HG03571 (cell line): ENCODE measurements at regions not wholly inside any gene's neighbourhood (a gene's known extent, or its start where the extent isn't known, plus 50 kb on each side); places are given as distances from the start of the nearest gene placed in this dataset.
"Not testable (repeated sequence)": the region's sequence is repeated elsewhere in the genome, so short reads cannot be mapped to it uniquely, and the experiment has no call there.

Experiments used
- ATAC-seq: cut with Tn5 transposase; IDR thresholded peaks from one replicate; pipeline ENCODE4 v1.9.1; 2021; ENCODE audit not compliant: unreplicated experiment

DNA sequence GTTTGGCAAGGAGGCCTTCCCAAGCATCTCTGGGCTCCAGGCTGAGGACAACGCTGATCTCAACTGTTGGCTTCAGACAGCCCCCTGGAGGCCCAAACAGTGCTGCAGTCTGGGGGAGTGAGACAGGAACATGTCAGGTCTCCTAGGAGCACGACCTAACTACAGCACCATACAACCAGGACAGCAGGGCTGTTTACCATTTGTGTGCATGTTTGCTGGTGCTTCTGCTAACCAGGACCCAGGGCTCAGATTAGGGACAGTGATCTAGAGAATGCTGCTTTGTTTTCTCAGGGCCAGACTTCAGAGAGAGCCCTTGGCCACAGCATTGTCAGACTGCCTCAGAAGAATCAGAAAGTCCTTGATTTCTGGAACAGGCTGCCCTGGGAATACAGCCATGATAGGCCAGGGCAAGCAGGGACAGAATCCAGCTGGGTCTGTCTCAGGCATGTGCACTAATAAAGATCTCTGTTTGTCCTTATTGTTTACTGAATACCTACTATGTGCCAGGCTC lies 126.5 kb downstream of the VPREB1 start:
- ATAC-seq: no peak

DNA sequence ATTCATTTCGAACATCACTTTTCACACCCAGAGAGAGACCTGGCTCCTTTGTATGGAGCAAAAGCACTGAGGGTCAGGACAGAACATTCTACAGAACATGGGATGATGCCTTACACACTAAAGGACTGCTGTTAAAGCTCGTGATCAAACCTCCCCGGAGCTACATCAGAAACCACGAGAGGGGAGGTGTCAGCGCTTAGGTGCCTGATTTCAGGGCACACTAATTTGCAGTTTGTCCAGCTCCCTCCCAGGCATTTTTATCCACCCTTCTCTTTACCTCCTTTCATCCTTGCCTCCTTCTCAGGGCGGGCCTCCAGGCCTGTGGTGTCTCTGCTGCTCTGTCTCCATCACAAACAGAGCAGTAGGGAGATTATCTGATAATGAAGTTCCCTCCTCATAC lies 127.5 kb downstream of the VPREB1 start:
- no peak for ATAC-seq

DNA sequence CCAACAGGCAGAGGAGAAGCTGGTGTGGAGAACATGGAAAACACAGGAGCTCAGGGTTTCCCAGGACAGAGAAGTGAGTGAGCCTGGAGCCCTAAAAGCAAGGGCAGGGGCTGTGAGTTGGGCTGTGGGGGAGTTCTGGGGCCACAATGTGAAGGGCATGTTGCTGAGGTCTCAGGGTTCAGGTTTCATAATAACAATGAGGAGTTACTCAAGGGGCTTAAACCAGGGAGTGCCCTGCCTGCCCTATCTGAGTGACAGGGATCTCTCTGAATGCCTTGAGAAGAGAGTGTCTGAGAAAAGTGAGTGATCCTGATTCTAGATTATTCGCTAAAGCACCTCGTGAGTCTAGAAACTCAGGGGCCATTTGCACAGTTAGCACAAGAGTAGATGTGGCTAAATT lies 129.6 kb downstream of the VPREB1 start:
- no peak for ATAC-seq

DNA sequence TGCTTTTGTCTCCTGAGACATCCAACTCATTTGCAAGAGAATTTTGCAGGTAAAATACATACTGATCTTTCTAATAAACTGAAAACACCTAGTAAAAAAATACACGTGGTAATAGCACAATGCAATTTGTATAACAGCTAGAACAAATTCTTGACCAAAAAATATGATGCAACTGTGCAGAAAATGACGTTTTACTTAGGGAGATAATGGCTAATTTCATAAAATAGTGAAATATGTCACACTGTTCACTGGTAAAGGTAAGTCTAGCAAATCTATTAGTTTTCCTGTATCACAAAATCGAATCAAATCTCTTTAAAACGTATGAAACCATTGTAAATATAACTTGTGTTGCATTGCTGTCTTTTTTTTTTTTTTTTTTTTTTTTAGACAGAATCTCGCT lies 130.0 kb downstream of the VPREB1 start:
- ATAC-seq: no peak

DNA sequence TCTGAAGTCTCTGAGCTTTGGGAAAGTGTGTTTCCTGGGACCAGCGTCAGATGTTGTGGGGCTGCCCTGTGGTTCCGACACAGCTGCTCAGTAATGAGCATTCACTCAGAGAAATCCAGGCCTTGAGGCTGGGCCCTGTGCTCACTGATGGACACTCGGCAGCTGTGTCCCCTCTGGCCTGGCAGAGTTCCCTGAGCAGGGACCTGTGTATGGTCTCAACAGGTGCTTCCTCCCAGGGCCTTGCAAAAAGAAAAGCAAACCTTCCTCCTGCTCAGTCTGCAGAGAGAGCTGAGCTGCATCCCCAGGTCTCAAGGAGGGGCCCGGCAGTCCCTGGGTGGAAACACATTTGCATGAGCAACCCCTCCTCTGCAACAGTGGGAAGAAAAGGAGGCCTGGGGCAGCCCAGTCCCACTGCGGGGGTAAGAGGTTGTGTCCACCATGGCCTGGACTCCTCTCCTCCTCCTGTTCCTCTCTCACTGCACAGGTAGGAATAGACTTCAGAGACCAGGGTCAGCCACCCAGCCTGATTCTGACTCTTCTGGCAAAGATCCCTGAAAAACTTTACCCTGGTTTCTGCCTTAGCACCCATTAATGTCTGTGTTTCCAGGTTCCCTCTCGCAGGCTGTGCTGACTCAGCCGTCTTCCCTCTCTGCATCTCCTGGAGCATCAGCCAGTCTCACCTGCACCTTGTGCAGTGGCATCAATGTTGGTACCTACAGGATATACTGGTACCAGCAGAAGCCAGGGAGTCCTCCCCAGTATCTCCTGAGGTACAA lies 131.2 kb downstream of the VPREB1 start:
- no peak for ATAC-seq

DNA sequence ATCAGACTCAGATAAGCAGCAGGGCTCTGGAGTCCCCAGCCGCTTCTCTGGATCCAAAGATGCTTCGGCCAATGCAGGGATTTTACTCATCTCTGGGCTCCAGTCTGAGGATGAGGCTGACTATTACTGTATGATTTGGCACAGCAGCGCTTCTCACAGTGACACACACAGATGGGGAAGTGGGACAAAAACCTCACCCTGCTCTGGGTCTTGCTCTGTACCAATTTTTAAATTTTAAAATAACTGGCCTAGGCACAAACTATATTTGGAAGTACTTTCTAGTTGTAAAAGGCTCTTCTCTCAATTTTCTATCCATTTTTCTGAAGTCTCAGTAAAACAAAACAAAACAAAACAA lies 131.7 kb downstream of the VPREB1 start:
- no peak for ATAC-seq

DNA sequence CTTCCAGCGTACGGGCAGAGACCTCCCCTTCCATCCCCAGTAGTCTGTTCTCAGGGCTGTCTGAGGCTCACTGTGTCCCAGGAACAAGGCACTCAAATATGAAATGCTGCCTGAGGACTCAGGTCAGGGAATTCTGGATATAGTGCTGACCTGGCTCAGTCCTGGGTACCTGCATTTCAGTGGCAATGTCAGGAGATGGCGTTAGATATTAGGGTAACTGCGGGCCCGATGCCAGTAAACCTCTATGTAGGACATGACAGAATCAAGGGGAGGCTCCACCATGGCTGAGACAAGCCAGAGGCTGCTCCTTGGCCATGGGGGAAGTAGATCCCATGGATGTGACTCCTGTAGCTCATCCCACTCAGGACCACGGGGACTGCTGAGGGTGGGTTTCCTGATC lies 131.7 kb downstream of the ZNF280B start:
- not testable (repeated sequence) for ATAC-seq

DNA sequence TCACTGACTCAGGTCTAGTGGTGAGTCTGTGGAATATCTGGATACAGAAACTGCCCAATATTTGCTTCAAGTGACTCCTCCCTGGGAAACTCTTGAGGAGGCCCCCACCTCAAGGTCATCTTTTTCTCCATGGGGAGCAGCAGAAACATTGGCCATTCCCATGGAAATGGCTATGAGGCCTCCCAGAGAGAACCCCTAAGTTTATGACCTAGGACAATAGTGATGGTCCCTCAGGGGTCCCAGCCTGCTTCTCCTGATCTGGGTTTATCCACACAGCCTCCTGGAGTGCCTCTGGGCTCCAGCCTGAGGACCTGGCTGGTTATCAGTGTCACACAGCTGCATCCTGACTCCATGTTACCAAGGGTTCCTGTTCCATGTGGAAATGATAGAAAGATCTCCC lies 131.2 kb downstream of the ZNF280B start:
- no peak for ATAC-seq

DNA sequence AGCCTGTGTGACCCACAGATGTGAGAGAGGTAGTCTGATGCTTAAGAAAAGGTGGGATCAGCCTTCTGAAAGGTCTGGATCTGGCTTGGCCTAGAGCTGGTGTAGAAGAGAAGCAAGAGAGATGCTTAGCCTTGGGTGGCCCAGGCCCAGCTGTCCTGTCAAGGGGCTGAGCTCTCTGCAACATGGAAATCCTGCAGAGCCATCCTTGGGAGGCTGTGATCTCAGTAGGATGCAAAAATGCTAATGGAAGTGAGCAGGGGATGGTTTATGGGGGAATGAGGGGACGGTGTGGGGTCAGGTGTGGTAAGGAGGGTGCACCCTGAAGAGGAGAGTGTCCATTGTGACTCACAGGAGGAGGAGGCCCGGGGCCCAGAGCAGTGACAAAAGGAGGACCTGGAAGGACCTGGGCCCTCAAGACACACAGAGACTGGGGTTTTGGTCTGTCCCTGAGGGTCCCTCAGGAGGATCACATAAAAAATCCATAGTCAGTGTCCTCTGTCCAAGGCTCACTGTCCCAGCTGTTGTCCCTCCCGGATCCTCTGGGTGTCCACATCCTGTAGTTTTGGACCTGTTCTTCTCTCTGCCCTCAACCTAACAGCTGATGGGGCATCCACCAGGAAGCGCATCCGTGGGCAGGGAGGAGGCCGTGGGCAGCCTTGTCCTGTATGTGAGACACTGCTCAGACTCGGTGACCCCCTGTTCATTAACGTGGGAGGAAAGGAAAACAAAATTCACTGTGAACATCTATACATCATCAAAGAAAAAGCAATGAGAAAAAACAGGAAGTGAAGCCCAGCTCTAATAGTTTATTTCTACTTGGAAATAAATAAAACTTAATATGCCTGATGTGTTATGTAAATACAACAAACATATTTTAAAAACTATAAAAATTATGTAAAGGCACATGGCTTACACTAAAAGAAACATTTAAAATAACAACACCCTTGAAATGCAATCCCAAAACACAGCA lies 129.8 kb downstream of the ZNF280B start:
- ATAC-seq: no peak

DNA sequence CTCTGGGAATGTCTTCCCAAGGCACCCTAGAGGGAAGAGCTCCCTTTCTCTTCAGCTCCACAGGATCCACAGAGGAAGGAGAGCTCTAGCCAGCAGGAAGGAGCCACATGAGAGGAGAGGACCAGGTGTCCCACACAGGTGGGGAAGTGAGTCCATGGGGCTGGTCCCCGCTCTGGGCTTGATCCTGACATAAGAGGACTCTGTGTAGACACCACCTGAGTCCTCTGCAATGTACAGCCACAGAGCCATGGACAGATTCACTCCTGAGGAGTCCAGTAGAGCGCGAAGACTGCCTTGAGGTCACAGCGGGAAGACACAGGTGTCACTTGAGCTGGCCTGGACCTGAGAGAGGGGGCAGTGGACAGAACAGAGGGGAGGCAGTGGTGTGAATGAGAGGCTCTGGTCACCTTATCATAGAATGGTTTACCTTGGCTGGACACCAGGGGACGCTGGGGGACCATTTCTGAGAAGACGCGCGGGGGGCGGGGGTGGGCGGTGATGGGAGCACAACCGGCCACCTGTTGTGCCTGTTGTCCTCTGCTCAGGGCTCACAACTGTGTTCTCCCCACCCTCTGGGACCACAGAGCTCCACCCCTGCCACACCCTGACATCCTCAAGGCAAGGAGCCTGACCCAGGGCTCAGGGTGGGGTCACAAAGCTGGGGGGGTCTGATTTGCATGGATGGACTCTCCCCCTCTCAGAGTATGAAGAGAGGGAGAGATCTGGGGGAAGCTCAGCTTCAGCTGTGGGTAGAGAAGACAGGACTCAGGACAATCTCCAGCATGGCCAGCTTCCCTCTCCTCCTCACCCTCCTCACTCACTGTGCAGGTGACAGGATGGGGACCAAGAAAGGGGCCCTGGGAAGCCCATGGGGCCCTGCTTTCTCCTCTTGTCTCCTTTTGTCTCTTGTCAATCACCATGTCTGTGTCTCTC lies 128.2 kb downstream of the ZNF280B start:
- no peak for ATAC-seq

DNA sequence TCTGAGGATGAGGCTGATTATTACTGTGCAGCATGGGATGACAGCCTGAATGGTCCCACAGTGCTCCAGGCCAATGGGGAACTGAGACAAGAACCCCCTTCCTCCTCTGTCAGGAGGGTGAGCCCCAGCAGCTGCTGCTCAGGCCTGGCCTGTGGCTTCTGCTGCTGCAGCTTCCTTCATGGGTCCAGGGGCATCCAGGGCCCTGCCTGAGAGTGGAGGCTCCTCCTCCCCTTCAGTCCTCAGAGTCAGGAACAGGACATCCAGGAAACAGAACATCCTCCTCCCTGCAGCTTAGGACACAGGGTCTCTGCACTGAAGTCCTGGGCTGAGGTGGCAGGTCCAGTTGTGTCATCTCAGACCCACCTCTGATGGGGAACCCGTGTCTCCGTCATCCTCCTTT lies 127.2 kb downstream of the ZNF280B start:
- ATAC-seq: not testable (repeated sequence)

DNA sequence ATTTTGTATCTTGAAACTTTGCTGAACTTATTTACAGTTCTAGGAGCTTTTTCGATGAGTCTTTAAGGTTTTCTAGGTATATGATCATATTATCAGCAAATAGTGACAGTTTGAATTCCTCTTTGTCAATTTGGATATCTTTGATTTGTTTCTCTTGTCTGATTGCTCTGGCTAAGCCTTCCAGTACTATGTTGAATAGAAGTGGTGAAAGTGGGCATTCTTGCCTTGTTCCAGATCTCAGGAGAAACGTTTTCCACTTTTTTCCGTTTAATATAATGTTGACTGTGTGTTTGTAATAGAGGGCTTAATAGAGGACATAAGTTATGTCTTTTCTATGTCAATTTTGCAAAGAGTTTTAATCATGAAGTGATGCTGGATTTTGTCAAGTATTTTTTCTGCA lies 124.3 kb downstream of the ZNF280B start:
- ATAC-seq: no peak

DNA sequence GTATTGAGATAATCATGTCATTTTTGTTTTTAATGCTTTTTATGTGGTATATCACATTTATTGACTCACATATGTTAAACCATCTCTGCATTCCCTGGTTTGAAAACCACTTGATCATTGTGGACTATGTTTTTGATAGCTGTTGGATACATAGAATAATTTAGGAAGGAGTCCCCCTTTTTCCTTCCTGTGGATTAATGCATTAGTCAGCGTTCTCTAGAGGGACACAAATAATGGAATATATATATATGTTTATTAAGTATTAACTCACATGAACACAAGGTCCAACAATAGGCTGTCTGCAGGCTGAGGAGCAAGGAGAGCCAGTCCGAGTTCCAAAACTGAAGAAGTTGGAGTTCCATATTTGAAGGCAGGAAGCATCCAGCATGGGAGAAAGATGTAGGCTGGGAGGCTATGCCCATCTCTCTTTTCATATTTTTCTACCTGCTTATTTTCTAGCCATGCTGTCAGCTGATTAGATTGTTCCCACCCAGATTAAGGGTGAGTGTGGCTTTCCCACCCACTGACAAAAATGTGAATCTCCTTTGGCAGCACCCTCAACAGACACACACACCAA lies 123.8 kb downstream of the ZNF280B start:
- no peak for ATAC-seq

DNA sequence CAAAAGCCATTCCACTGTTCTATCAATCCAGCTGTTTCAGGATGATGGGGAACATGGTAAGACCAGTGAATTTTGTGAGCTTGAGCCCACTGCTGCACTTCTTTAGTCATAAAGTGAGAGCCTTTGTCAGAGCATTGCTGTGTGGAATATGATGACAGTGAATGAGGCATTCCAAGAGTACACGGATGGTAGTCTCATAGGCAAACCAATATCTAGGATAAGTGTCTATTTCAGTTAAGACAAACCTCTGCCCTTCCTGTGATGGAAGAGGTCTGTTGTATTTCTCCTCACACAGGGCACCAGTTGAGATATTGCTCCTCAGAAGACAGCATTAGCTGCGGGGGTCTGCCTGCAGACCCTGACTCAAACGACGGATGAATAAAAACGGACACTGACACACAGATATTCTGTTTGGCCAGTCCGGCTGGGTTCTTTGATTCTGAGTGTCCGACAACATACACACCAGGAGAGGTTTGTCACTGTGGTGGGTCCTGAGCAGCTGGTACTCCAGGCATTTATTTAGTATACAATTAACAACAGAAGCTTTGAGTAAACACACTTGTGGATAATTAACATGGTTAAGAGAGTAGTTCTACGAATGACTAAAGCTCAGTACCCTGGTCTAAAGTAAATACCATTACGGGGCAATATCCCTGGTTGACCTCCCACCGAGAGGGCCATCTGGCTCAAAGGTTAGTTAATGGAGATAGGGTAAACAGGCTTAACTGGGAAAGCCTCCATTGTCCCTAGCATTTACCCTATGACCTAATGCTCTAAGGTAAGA lies 121.7 kb downstream of the ZNF280B start:
- ATAC-seq: no peak

DNA sequence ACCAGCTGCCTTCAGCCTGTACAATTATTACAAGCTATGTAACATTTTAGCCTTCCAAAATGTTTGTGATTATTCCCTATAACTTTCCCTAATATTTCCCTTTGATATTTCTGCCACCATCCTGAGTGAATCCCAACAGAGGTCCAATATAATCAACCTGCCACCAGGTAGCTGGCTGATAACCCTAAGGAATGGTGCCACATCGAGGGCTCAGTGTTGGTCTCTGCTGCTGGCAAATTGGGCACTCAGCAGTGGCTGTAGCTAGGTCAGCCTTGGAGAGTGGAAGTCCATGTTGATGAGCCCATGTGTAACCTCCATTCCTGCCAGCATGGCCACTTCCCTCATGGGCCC lies 121.2 kb downstream of the ZNF280B start:
- no peak for ATAC-seq

DNA sequence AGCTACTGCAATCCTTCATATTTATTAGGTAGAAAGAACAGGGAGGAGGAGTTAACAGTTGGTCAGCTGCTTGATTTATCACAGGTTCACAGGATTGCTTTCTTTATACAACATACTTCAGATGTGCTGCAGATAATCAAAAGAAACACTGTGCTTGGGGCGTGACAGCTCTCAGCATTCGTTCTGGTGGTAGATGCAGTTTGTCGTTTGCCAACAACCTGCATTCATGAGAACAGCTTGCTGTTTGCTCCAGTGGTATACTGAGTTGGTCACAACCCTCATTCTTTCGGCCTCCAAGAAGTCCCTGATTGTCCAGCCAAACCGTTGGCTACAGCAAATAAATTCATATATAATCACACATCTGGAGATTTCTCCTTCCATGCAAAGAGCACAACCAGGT lies 120.5 kb downstream of the ZNF280B start:
- no peak for ATAC-seq

DNA sequence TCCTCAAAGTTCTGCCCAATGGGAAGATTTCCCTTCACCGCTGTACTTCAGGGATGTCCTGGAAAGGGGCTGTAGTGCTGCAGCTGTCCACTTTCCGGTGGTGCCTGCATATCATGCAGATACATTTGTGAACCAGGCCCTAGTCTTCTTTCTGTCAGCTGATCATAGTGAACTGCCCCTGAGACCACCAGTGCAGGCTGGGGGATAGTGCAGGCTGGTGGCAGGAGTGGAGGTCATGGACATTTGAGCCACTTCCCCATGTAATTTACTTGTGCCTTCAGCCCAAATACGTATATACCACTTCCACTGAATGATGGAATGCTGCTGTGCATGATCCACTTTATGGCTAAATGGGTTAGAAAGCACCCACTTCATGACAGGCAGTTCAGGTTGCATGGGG lies 120.0 kb downstream of the ZNF280B start:
- no peak for ATAC-seq

DNA sequence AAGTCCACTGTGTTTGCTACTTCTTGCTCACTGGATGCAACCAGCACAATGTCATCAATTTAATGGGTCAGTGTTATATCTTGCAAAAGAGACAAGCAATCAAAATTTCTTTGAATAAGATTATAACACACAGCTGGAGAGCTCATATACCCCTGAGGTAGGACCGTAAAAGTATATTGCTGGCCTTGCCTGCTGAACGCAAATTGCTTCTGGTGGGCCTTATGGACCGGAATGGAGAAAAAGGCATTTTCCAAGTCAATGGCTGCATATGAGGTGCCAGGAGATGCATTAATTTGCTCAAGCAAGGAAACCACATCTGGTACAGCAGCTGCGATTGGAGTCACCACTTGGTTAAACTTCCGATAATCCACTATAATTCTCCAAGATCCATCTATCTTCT lies 119.1 kb downstream of the ZNF280B start:
- ATAC-seq: no peak

DNA sequence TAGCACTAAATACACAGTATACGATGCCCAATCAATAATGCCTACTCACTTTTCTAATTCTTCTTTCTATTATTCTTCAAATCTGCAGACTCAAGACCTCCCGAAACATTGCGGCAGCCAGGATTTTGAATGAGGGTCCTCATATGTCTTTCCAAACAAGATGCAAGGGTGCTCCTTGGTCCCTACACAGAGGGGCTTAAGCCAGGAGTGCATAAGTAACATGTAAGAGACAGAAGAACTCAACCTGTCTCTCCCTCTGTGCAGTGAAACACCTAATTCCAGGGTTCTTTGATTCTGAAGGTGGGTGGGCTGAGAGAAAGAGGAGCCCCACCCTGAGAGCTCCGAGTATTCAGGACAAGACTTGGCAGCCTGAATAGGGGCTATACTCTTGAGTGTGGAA lies 117.6 kb downstream of the ZNF280B start:
- no peak for ATAC-seq

DNA sequence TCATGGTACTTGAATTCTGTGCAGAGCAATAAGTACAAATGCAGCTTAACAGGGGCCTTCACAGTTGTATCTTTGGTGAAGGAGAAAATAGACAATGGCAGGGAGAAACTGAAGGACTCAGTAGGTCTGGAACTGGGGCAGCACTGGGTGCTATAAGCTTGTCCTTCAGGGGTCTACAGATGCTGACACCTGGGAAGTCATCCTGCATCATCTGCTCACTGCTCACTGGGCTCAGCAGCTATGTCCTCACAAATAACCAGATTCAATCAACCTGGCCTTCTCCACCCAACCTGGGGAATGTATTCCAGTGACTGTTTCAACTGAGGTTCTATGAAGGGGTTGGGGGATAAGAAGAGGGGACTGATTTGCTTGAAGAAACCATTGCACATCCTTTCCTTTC lies 117.0 kb downstream of the ZNF280B start:
- no peak for ATAC-seq
